Liver (tissue), 3 donors: ENCODE measurements at regions not wholly inside any gene's neighbourhood (a gene's known extent, or its start where the extent isn't known, plus 50 kb on each side); places are given as distances from the start of the nearest gene placed in this dataset.

Source experiments
- ATF3 ChIP-seq: IDR thresholded peaks from 2 replicates; pipeline ENCODE4 v1.6.1; 2016; ENCODE audit warnings: antibody characterized with exemption
- CTCF ChIP-seq: fragments of 150-350 bp; IDR thresholded peaks from 2 replicates; pipeline ENCODE4 v1.5.1; 2017; ENCODE audit warnings: improper control_type of control experiment, low read depth, low read length; ENCODE audit not compliant: missing input control
- FOXA1 ChIP-seq: IDR thresholded peaks from 2 replicates; pipeline ENCODE4 v1.6.1; 2016; ENCODE audit warnings: antibody characterized with exemption
- FOXA2 ChIP-seq: IDR thresholded peaks from 2 replicates; pipeline ENCODE4 v1.6.1; 2016; ENCODE audit warnings: antibody characterized with exemption
- GABPA ChIP-seq, 2 donors: IDR thresholded peaks in 1 of 2; conservative IDR thresholded peaks in 1 of 2; 2 replicates each; pipeline ENCODE4 v1.6.1; 2016; ENCODE audit warnings: antibody characterized with exemption in 2 of 2, mild to moderate bottlenecking in 1 of 2, moderate library complexity in 1 of 2
- HNF4A ChIP-seq, 2 donors: conservative IDR thresholded peaks; 2 replicates each; pipeline ENCODE4 v1.6.1; 2016; ENCODE audit warnings: antibody characterized with exemption in 2 of 2, mild to moderate bottlenecking in 2 of 2
- JUND ChIP-seq, 2 donors: IDR thresholded peaks; 2 replicates each; pipeline ENCODE4 v1.6.1; 2016; ENCODE audit warnings: antibody characterized with exemption in 2 of 2
- MAX ChIP-seq: IDR thresholded peaks from 2 replicates; pipeline ENCODE4 v1.6.1; 2016; ENCODE audit warnings: antibody characterized with exemption
- RAD21 ChIP-seq, 2 donors: IDR thresholded peaks; 2 replicates each; pipeline ENCODE4 v1.6.1; 2016; ENCODE audit warnings: antibody characterized with exemption in 2 of 2, mild to moderate bottlenecking in 2 of 2
- REST ChIP-seq: IDR thresholded peaks from 2 replicates; pipeline ENCODE4 v1.6.1; 2016; ENCODE audit warnings: antibody characterized with exemption, mild to moderate bottlenecking
- TAF1 ChIP-seq: conservative IDR thresholded peaks from 2 replicates; pipeline ENCODE4 v1.6.1; 2016; ENCODE audit warnings: antibody characterized with exemption, mild to moderate bottlenecking
- YY1 ChIP-seq: IDR thresholded peaks from 2 replicates; pipeline ENCODE4 v1.6.1; 2016; ENCODE audit warnings: antibody characterized with exemption, mild to moderate bottlenecking
- ZBTB33 ChIP-seq: IDR thresholded peaks from 2 replicates; pipeline ENCODE4 v1.6.1; 2016; ENCODE audit warnings: antibody characterized with exemption
- donor health status: healthy.
- donor health status: healthy.

- TF ChIP-seq YY1 = no peak
- no peak for TF ChIP-seq TAF1
- no peak for TF ChIP-seq GABPA (IDR thresholded peaks at IDR 0.05 in 1 of 2, conservative IDR thresholded peaks at IDR 0.05 in 1 of 2)
- no peak for TF ChIP-seq CTCF
- no peak for TF ChIP-seq MAX
- no peak for TF ChIP-seq JUND (IDR thresholded peaks at IDR 0.05)
- no peak for TF ChIP-seq FOXA1
- no peak for TF ChIP-seq REST
- TF ChIP-seq RAD21 (IDR thresholded peaks at IDR 0.05) = no peak
- TF ChIP-seq ATF3 = no peak
- TF ChIP-seq FOXA2 = no peak
- no peak for TF ChIP-seq ZBTB33
- TF ChIP-seq HNF4A (conservative IDR thresholded peaks at IDR 0.05) = no peak
Observed at GRCh38 chr5:56360816-56361215, 127.7 kb upstream of the ANKRD55 start.
